Esophagus squamous epithelium (tissue), 5 donors: ENCODE measurements at regions not wholly inside any gene's neighbourhood (a gene's known extent, or its start where the extent isn't known, plus 50 kb on each side); places are given as distances from the start of the nearest gene placed in this dataset.

ENCODE experiments used
- DNase-seq: peaks from one replicate; lab custom pipeline; 2025; lab: John Stamatoyannopoulos, UW
- H3K27ac ChIP-seq, 4 donors: fragments of 200-600 bp; sonication (generic); one replicate each; pipeline ENCODE4 v1.5.1; 2016 to 2019; ENCODE audit warnings: mild to moderate bottlenecking in 1 of 4
- H3K27me3 ChIP-seq, 4 donors: fragments of 200-600 bp; sonication (generic); 1 replicate in 3 of 4; 2 replicates in 1 of 4; pipeline versions ENCODE4 v1.5.1 to v1.6.0; 2017 to 2021; ENCODE audit warnings: antibody characterized with exemption in 1 of 4
- H3K36me3 ChIP-seq, 3 donors: fragments of 200-600 bp; sonication (generic); one replicate each; pipeline ENCODE4 v1.5.1; 2016 to 2019
- H3K4me1 ChIP-seq, 3 donors: fragments of 200-600 bp; sonication (generic); one replicate each; pipeline ENCODE4 v1.5.1; 2017 to 2019
- H3K4me3 ChIP-seq, 4 donors: fragments of 200-600 bp; sonication (generic); 1 replicate in 3 of 4; 2 replicates in 1 of 4; pipeline ENCODE4 v1.5.1; 2016 to 2019; ENCODE audit warnings: mild to moderate bottlenecking in 2 of 4, moderate library complexity in 1 of 4
- H3K9me3 ChIP-seq, 3 donors: fragments of 200-600 bp; sonication (generic); one replicate each; pipeline ENCODE4 v1.5.1; 2016 to 2019
- CTCF ChIP-seq, 6 experiments: fragments of 450-650 bp in 4 of 6; fragments of 200-600 bp in 2 of 6; sonication (generic) in 2 of 6; IDR thresholded peaks; one replicate each; pipeline ENCODE4 v1.5.1; 2016 to 2019; ENCODE audit warnings: antibody characterized with exemption in 6 of 6, mild to moderate bottlenecking in 4 of 6, moderate library complexity in 4 of 6
- POLR2A ChIP-seq, 4 donors: fragments of 450-650 bp; IDR thresholded peaks; one replicate each; pipeline ENCODE4 v1.6.1; 2017; ENCODE audit warnings: antibody characterized with exemption in 4 of 4, mild to moderate bottlenecking in 4 of 4, moderate library complexity in 3 of 4
- WGBS, 2 donors: methylation state at CpG; one replicate each; pipeline ENCODE4 v1.1.5; 2018; 5-methylcytosine and 5-hydroxymethylcytosine counted together
- intact Hi-C: fragments of 100-400 bp; cut with DNase I; formaldehyde crosslinking; loops from one replicate; pipeline ENCODE4 v1.15.0; 2022
- donor health status: DM: yes; HTN: yes; CAD: no.

GRCh38 chr22:19620742-19621371 is 93.4 kb upstream of the SEPTIN5 start:
- TF ChIP-seq POLR2A (IDR thresholded peaks at IDR 0.05) (no peak), CTCF (IDR thresholded peaks at IDR 0.05) (no peak)
- H3K4me3 ChIP-seq = no peak overlapping the region
- intact Hi-C loops = no loop called here
- peak overlapping the region in 3 of 4 donors; percentile 4 to 75 (median 54) for H3K27ac ChIP-seq
- no peaks in the 10 kb centered on the region for H3K4me1 ChIP-seq
- no peaks in the 10 kb centered on the region for H3K36me3 ChIP-seq
- H3K9me3 ChIP-seq = no peaks in the 10 kb centered on the region
- 54 to 60% methylated on average over 13 to 17 of the region's 21 CpGs for WGBS, 2 donors
- DNase-seq = no peak
- H3K27me3 ChIP-seq = peaks cover 0 to 31% (median 0%) of the 10 kb centered on the region in 4 donors

GRCh38 chr22:19621373-19622060 is 92.8 kb upstream of the SEPTIN5 start:
- H3K9me3 ChIP-seq = no peaks in the 10 kb centered on the region
- no peak for TF ChIP-seq POLR2A (IDR thresholded peaks at IDR 0.05)
- TF ChIP-seq CTCF (IDR thresholded peaks at IDR 0.05) = no peak
- no peaks in the 10 kb centered on the region for H3K36me3 ChIP-seq
- no peaks in the 10 kb centered on the region for H3K4me1 ChIP-seq
- DNase-seq = no peak
- H3K27me3 ChIP-seq = peaks cover 0 to 30% (median 0%) of the 10 kb centered on the region in 4 donors
- peak overlapping the region in 3 of 4 donors; percentile 4 to 65 (median 54) for H3K27ac ChIP-seq
- intact Hi-C loops = no loop called here
- 57 to 60% methylated on average over 18 of the region's 18 CpGs for WGBS, 2 donors
- no peak overlapping the region for H3K4me3 ChIP-seq

GRCh38 chr22:19622061-19622441 is 92.3 kb upstream of the SEPTIN5 start:
- Histone ChIP-seq H3K27ac (peak overlapping the region in 3 of 4 donors; percentile 4 to 65 (median 54)), H3K36me3 (no peaks in the 10 kb centered on the region), H3K4me1 (no peaks in the 10 kb centered on the region), H3K9me3 (no peaks in the 10 kb centered on the region), H3K27me3 (peaks cover 0 to 30% (median 0%) of the 10 kb centered on the region in 4 donors), H3K4me3 (no peak overlapping the region)
- DNase-seq = no peak
- intact Hi-C loops = no loop called here
- TF ChIP-seq POLR2A (IDR thresholded peaks at IDR 0.05) (no peak), CTCF (IDR thresholded peaks at IDR 0.05) (no peak)
- 64 to 78% methylated on average over 6 to 9 of the region's 11 CpGs for WGBS, 2 donors

GRCh38 chr22:19625331-19626041 is 88.8 kb upstream of the SEPTIN5 start:
- intact Hi-C loops = no loop called here
- Histone ChIP-seq H3K27ac (no peak overlapping the region), H3K4me1 (peaks cover 0 to 6% (median 0%) of the 10 kb centered on the region in 3 donors), H3K9me3 (no peaks in the 10 kb centered on the region), H3K36me3 (no peaks in the 10 kb centered on the region), H3K4me3 (no peak overlapping the region), H3K27me3 (peaks cover 0 to 34% (median 0%) of the 10 kb centered on the region in 4 donors)
- no peak for DNase-seq
- 61 to 73% methylated on average over 2 to 7 of the region's 11 CpGs for WGBS, 2 donors
- TF ChIP-seq POLR2A (IDR thresholded peaks at IDR 0.05) (no peak), CTCF (IDR thresholded peaks at IDR 0.05) (no peak)
